ENCODE measurements at regions not wholly inside any gene's neighbourhood (a gene's known extent, or its start where the extent isn't known, plus 50 kb on each side); places are given as distances from the start of the nearest gene placed in this dataset.
"Not testable (repeated sequence)": the region's sequence is repeated elsewhere in the genome, so short reads cannot be mapped to it uniquely, and the experiment has no call there.

GRCh38 chr17:22370988-22371387 lies 678.7 kb downstream of the KCNJ18 start:
- intact Hi-C loops (cut with micrococcal nuclease); dilution Hi-C loops (cut with MboI; ENCODE audit: extremely low pct_ligation_motif_present, low sequenced_read_pairs); FAIRE-seq; POLR2A ChIA-PET; H3K36me3 ChIP-seq (ENCODE audit: control insufficient read depth in 2 of 2, extremely low read depth in 1 of 2, insufficient read depth in 2 of 2, low read length in 2 of 2); H3K79me2 ChIP-seq (ENCODE audit: control insufficient read depth, insufficient read depth, low read length); H3K27me3 ChIP-seq (ENCODE audit: control insufficient read depth in 2 of 2, insufficient read depth in 2 of 2, low read length in 2 of 2); H3K4me3 ChIP-seq (replicated peaks in 1 of 3; ENCODE audit: insufficient read depth in 1 of 3, low read depth in 1 of 3, low read length in 3 of 3); H3K9me1 ChIP-seq (replicated peaks; ENCODE audit: control insufficient read depth, extremely low read depth, insufficient read depth, low read length); H3K27ac ChIP-seq (ENCODE audit: insufficient read depth, low read depth, low read length); DNase-seq (ENCODE audit: low read depth, low spot score); H2AFZ ChIP-seq (ENCODE audit: low read depth, low read length); H3K4me2 ChIP-seq (ENCODE audit: insufficient read depth, low read length); CTCF ChIA-PET; H3K9me3 ChIP-seq (replicated peaks; ENCODE audit: control insufficient read depth, insufficient read depth, low read length); H4K20me1 ChIP-seq (replicated peaks; ENCODE audit: control insufficient read depth, extremely low read depth, insufficient read depth, low read length); H3K9ac ChIP-seq (replicated peaks; ENCODE audit: extremely low read depth, insufficient read depth, low read length); H3K4me1 ChIP-seq (ENCODE audit: control insufficient read depth, extremely low read depth, insufficient read depth, low read length); BruUV-seq (replicated peaks): not testable (repeated sequence)

GRCh38 chr17:22373911-22374310 lies 681.6 kb downstream of the KCNJ18 start:
- no peak for DNase-seq (ENCODE audit: low read depth, low spot score)
- POLR2A ChIA-PET = no interaction called here

More at GRCh38 chr17:22373911-22374310, 681.6 kb downstream of the KCNJ18 start:
- intact Hi-C loops (cut with micrococcal nuclease) (no loop called here), dilution Hi-C loops (cut with MboI; ENCODE audit: extremely low pct_ligation_motif_present, low sequenced_read_pairs) (no loop called here)
- Histone ChIP-seq H3K4me1 (ENCODE audit: control insufficient read depth, extremely low read depth, insufficient read depth, low read length) (no peaks in the 10 kb centered on the region), H3K9me1 (replicated peaks; ENCODE audit: control insufficient read depth, extremely low read depth, insufficient read depth, low read length) (no peaks in the 10 kb centered on the region), H3K9me3 (replicated peaks; ENCODE audit: control insufficient read depth, insufficient read depth, low read length) (no peaks in the 10 kb centered on the region), H3K36me3 (ENCODE audit: control insufficient read depth in 2 of 2, extremely low read depth in 1 of 2, insufficient read depth in 2 of 2, low read length in 2 of 2) (no peaks in the 10 kb centered on the region), H3K27ac (ENCODE audit: insufficient read depth, low read depth, low read length) (no peak overlapping the region), H4K20me1 (replicated peaks; ENCODE audit: control insufficient read depth, extremely low read depth, insufficient read depth, low read length) (no peaks in the 10 kb centered on the region), H3K4me2 (ENCODE audit: insufficient read depth, low read length) (no peak overlapping the region), H3K79me2 (ENCODE audit: control insufficient read depth, insufficient read depth, low read length) (no peaks in the 10 kb centered on the region), H3K9ac (replicated peaks; ENCODE audit: extremely low read depth, insufficient read depth, low read length) (no peak overlapping the region), H3K27me3 (ENCODE audit: control insufficient read depth in 2 of 2, insufficient read depth in 2 of 2, low read length in 2 of 2) (no peaks in the 10 kb centered on the region), H2AFZ (ENCODE audit: low read depth, low read length) (no peak overlapping the region), H3K4me3 (replicated peaks in 1 of 3; ENCODE audit: insufficient read depth in 1 of 3, low read depth in 1 of 3, low read length in 3 of 3) (no peak overlapping the region)
- TF ChIP-seq FOS (IDR thresholded peaks at IDR 0.05; ENCODE audit: borderline replicate concordance, insufficient read depth, low read length) (no peak), GATA2 (IDR thresholded peaks at IDR 0.05; ENCODE audit: insufficient read depth, insufficient read length, low read depth, low read length) (no peak), CTCF (IDR thresholded peaks at IDR 0.05; ENCODE audit: extremely low read depth in 1 of 2, insufficient read depth in 1 of 2, low read depth in 1 of 2, low read length in 2 of 2) (no peak), MAX (IDR thresholded peaks at IDR 0.05; ENCODE audit: insufficient read depth, insufficient read length) (no peak)
- no TSS peak for BruUV-seq (replicated peaks)
- CTCF ChIA-PET = no interaction called here
- no peak for FAIRE-seq
